ENCODE measurements at regions not wholly inside any gene's neighbourhood (a gene's known extent, or its start where the extent isn't known, plus 50 kb on each side); places are given as distances from the start of the nearest gene placed in this dataset.

DNA sequence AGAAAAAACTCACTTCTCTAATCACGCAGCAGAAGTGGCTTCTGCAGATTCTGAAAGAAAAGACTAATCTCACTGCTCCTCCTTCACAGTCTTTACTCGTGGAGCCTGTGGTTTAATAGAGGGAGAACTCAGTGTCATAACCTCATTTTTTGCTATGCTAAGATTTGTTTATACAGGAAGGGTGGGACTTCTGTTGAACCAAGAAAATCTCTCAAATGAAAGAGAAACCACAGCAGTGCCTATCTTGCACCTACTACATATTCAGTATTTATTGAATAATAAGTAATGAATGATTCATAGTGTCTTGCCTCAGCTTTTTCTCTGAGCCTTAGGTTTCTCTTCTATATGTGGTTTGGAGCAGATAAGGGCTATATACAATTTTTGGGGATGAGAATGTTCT is 136.1 kb upstream of the DMAC1 start:
- DNase-seq, result peak; percentile 70

DNA sequence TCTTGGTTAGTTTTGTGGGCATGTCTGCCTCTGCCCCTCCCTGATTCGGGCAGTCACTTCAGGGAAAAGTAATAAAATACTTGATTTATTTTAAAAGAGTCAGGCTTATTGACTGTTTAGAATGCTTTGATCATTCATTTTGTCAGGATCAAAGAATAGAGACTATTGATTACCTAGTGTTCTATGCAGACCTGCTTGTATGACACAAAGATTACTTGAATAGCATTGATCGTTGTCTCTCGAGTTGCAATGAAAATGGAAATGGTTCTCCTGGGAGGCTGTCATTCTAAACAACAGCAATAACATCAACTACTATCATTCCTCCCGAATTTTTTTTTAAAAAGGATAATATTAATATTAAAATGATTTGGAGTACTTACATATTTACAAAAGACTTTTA is 133.2 kb upstream of the DMAC1 start:
- DNase-seq, result no peak

GRCh38 chr9:7930613-7931012 is 131.0 kb upstream of the DMAC1 start:
- DNase-seq, result no peak

DNA sequence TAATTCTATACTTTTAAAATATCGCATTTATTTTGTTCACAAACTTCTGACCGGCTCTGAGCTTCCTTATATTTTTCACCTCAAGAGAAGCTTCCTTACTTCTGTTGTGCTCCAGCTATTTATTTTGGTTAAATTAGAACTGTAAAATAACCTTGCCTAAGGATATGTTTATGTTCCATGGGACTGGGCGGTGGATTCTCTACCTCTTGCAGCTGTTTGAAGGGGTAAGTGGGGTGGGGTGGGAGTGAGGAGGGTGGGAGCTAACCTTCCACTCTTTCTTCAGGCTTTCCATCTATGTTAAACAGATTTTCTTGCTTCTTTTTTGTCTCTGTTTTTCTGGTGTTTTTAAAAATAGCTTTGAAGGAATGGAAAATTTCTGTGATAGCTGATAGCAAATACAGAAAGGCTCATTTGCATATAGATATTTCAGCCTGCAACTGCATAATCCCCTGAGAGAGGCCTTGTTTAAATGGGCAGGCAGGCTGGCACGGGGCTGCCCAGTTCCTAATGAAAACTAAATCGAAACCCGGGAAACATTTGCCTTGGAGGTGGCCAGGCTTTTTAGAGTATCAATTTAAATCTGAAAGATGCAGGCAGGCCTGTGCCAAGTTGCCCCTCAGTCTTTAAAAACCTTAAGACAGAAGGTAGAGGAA is 122.1 kb upstream of the DMAC1 start:
- no peak for DNase-seq

- DNase-seq, result no peak
Observed at GRCh38 chr9:7912037-7912535, 112.5 kb upstream of the DMAC1 start.

DNA sequence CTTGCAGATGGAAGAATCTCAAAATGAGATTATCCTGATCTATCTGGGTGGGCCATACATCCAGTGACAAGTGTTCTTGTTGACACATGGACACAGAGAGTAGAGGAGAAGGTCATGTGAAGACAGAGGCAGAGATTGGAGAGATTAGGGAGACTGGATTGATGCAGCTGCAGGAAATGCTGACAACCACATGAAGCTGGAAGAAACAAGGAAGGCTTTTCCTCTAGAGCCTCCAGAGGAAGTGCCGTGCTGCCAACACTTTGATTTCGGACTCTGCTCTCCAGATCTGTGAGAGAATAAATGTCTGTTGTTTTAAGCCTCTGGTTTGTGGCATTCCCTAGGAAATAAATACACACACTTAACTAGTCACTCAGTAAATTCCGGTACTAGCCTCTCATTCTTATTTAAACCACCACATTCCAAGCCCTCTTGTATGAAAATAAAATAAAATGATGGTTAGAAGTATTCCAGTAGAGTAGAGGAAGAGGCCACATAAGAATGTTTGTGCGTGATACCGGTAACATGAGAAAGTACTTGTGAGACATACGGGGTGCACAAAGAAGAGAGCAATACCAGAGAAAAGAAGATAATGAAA is 110.9 kb upstream of the DMAC1 start:
- no peak for DNase-seq

- no peak for DNase-seq
Observed at GRCh38 chr9:7909537-7909936, 110.0 kb upstream of the DMAC1 start.

DNA sequence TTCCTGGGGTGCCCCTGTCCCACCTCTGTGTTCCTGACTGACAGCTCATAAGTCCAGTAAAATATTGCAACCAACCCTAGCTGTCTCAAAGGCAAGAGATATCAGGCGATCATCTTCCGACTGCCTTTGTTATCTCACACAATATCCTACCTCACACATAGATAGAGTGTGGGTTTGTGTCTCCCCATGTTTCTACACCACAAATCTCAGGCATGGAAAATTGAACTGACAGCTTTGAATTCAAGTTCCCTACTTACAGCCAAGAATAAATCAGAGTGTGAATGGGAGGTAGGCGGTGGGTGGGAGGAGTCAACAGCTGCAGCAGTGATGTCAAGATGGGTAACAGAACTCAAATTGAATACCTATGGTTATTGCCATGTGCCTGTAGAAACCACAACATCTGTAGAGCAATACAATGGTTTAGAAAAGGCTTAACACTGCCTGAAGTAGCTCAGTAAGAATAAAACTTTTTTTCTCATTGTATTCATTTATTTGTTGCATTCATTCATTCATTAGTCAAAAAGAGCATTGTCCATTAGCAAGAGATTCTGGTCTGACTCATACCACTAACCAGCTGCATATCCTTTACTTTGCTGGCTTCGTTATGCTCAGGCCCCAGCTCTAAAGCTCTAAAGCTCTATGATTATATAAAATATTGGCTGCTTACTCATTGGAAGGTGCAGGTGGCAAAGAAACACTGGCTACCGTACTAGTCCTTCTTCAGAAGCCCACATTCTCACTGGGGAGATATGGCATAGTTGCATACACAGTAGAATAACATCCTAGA is 108.2 kb upstream of the DMAC1 start:
- no peak for DNase-seq

DNA sequence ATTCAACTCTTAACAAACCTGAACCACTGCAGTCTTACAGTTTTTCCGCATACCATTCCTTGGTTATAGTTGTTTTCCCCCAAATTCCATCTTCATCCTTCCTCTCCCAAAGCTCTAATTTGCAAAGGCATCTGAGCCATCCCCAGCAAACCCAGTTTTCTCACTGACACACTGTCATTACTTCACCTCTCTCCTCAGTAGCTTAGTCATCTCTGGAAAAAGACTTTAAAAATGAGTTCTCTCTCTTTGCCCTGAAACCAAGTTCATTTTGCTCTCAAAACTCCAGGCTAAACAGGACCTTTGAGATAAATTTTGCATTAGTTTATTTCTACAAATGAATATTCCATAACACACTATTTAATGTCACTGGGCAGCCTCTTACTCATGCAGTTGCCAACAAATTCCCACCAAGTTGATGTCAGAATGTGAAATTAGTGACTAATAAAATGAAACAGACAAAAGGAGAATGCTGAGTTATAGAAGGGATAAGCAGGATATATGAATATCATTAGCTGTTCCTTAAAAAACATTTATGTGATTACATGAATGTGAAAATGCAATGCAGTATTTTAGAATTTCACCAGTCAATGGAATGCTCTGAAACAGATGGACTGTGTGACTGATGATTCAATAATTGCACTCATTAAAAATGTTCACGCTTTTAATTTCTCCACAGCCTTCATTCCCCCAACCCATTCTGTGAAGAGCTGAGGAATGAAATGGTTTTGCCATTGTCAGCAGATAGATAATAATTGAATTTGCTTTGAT is 107.4 kb upstream of the DMAC1 start:
- DNase-seq, result no peak

DNA sequence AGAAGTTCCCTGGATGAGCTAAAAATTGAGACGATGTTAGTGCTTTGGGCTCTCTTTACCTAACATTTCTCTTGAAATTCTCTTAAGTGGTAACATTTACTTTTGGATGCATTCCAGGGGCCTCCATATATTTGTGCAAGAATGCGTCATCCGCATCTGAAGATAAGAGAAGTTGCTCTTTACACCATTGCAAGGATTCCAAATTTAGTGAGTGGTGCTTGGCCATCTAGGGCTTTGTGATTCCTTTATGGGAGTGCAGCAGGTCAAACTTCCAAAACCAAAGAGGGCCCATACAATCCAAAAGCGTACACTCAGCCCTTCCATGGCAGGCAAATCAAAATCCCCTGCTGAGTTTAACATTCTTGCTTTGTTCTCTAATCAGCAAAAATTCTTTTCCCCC is 102.0 kb upstream of the DMAC1 start:
- DNase-seq, result no peak

- DNase-seq, result no peak
Observed at GRCh38 chr9:7900541-7900940, 101.0 kb upstream of the DMAC1 start.

GRCh38 chr9:7899753-7900152 is 100.2 kb upstream of the DMAC1 start:
- DNase-seq, result no peak

DNA sequence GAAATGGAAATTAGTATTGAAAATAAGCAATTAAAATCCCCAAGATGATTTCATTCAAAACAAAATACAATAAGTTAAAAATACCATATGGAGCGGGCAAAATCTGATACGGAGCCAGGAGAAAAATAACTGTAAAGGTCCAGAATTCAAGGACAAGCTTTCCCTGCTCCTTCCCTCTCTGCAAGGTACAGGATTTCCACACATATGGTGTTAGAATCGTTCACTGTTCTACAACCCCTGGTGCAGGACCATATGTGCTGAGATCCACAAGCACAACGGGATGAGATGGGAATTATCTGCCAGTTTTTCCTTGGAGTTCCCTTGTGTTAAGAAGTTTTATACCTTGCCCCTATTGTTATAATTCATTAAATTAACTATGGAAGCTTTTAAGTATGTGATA is 94.7 kb upstream of the DMAC1 start:
- no peak for DNase-seq

DNA sequence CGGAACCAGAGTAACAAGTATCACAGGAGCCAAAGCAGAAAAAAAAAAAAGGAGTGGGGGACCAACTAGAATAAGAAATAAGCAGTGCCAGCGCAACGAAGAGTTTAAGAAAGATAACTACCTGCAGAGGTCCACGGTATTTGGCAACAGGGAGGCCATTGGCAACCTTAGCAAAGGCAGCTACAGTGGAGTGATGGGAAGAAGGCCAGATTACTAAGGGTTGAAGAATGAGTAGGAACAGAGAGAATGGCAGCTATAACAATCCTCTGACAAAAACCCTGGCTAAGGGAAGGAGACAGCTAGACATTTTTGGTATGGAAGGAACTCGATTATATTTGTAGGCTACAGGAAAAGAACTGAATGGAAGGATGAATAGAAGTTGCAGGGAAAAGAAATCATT is 93.4 kb upstream of the DMAC1 start:
- DNase-seq, result no peak

DNA sequence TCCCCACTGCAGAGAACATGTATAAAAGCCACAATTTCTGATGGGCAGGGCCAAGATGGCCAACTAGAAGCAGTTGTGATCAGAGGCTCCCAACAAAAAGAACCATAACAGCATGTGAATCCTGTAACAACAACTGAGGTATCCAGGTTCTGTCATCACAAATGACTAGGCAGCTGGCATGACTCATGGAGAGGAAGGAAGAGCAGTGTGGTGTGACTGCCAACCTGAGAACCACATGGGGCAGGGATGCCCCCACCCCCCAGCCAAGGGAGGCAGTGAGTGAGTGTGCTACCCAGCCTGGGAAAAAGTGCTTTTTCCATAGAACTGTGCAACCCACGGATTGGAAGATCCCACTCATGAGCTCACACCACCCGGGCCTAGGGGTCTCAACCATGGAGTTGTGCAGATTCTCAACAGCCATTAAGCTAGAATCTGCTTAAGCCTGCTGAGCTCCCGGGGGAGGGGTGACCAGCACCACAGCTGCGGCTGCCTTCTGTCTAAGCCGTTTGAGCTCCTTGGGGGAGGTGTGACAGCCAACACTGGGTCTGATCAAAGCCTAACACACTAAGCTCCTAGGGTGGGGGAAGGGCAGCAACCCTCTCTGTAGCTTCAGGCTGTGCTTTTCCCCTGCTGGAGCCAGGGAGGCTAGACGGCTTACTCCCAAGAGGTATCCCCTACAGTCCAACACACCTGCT is 80.1 kb upstream of the DMAC1 start:
- peak; percentile 7 for DNase-seq

DNA sequence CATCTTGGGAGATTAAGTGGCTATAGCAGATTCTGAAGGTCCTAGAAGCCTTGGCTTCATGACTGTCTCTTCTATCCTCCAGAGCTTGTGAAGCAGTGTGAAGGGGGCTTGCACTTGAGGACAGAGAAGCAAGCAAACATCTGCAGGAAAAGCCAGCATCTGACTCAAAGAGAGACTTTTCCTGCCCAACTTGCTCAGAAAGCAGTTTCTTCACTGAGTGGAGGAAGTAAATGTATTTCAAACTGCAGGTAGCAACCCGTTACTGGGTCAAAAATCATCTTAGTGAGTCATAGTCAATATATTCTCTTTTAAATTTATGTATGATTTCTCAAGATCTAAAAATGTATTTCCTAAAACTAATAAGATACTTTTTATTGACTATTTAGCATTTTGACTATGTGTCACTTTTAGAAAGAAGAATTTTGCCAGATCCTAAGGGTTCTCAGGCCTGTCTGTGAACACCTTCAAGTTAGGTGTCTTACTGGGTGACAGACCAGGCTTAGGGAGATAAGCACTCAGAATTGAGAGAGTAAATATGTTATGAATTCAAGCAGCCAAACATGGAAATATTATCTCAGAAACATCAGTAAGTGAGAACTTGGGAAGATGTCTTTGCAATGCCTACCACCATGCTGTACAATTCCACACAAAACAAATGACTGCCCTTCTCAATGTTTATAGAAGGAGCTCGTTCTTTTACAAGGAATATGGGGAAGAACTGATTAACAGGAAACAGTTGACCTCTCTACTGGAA is 72.6 kb upstream of the DMAC1 start:
- no peak for DNase-seq

GRCh38 chr9:7869340-7869739 is 69.8 kb upstream of the DMAC1 start:
- no peak for DNase-seq

DNA sequence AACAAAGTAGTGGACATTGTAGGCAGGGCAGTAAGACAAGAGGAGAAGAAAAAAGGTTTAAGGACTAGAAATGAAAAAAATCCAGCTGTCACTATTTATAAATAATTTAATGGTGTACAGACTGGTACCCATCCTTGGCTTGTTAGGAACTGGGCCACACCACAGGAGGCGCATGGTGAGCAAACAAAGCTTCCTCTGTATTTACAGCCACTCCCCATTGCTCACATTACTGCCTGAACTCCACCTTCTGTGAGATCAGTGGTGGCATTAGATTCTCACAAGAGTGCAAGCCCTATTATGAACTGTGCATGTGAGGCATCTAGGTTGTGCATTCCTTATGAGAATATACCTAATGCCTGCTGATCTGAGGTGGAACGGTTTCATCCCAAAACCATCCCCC is 62.6 kb upstream of the DMAC1 start:
- no peak for DNase-seq

DNA sequence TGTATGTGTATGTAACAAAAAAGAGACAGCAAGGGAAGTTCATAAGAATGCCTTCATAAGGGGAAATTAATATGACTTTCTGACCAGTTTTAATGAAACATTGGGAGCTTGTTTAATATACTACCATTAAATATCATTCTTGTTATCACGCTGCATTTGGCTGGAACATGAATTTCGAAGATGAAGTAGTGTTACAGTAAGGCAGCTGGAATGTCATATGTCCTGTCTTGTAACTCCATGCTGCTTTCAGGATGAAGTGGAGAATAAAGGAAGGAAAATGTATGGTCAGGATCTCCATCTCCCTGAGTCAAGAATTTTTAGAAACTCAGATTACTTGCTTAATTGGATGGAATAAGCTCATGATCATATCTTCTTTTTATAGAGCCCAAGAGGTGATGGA is 61.5 kb upstream of the DMAC1 start:
- no peak for DNase-seq

GRCh38 chr9:7860335-7860709 is 60.7 kb upstream of the DMAC1 start:
- DNase-seq, result no peak

GRCh38 chr9:7859701-7860334 is 60.2 kb upstream of the DMAC1 start:
- DNase-seq, result no peak

DNA sequence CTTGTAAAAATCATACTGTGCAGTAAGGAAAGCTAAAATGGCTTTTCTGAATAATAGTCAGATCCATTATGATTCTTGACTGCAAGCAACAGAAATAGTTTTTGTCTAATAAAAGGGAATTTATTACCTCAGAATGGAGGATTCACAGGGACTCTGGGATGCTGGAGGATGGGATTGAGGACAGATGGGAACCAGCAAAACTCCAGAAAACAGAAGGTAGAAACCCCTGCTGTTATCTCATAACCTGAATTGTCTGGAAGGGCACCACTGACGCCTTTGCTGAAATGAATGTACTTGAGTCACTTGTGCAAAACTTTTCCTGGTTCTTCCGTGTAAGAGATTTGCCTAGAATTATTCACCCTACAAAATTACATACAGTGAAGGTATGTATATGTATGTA is 58.6 kb upstream of the DMAC1 start:
- no peak for DNase-seq

All from CD4-positive, alpha-beta T cell treated with Interleukin-17A for 1 hour (primary cell).